K562 (cell line): ENCODE measurements at regions not wholly inside any gene's neighbourhood (a gene's known extent, or its start where the extent isn't known, plus 50 kb on each side); places are given as distances from the start of the nearest gene placed in this dataset.

Experiments
- ATAC-seq: fragments of 200-7000 bp; cut with Tn5 transposase; 3 replicates; pipeline ENCODE4 v1.9.1; 2020; ENCODE audit warnings: moderate library complexity
- BruUV-seq: library from RNA; stranded (reverse); fragments of 400-500 nt; replicated peaks from 2 replicates; lab custom pipeline; 2021; lab: Mats Ljungman, UMichigan
- CTCF ChIA-PET: fragments of 300-600 bp; formaldehyde crosslinking; extraction: SDS; loops from one replicate; lab custom pipeline; 2021; ENCODE audit warnings: low intra/inter-chr PET ratio; lab: Yijun Ruan, JAX
- POLR2A ChIA-PET: fragments of 300-600, 350-650 bp; sonication (Branson Sonifier 250); formaldehyde crosslinking; extraction: SDS; loops from one replicate; lab custom pipeline; 2021; ENCODE audit warnings: antibody characterized with exemption, inconsistent platforms; lab: Yijun Ruan, JAX
- DNase-seq, 4 experiments: peaks; one replicate each; pipeline versions ENCODE4 v3.0.0 to v3.0.0-alpha.2; 2011 to 2018; ENCODE audit warnings: low spot score in 3 of 4, mixed read lengths in 3 of 4; ENCODE audit errors: extremely low read depth in 1 of 4
- FAIRE-seq: peaks from 2 replicates; lab custom pipeline; 2011; peaks lifted over from hg19 to GRCh38; lab: Jason Lieb, UNC
- H2AFZ ChIP-seq: 2 replicates; pipeline ENCODE4 v1.6.0; 2011; ENCODE audit warnings: low read depth, low read length, control low read depth, inconsistent platforms
- H3K27ac ChIP-seq: fragments of 200-600 bp; 3 replicates; pipeline ENCODE4 v1.8.0; 2011; ENCODE audit warnings: low read depth, mild to moderate bottlenecking, control low read depth, inconsistent platforms, low read length, moderate library complexity, mixed read lengths; ENCODE audit errors: extremely low read depth
- H3K27me3 ChIP-seq, 2 experiments: fragments of 300-600 bp in 1 of 2; 2 replicates in 1 of 2; 3 replicates in 1 of 2; pipeline versions ENCODE4 v1.6.0 to v1.8.0; 2011; ENCODE audit warnings: inconsistent platforms in 2 of 2, low read length in 2 of 2, mild to moderate bottlenecking in 1 of 2, mixed read lengths in 1 of 2, moderate library complexity in 1 of 2; ENCODE audit not compliant: control insufficient read depth in 2 of 2, insufficient read depth in 2 of 2
- H3K36me3 ChIP-seq: fragments of 300-600 bp; 3 replicates; pipeline ENCODE4 v1.8.0; 2011; ENCODE audit warnings: mild to moderate bottlenecking, low read length, inconsistent platforms; ENCODE audit not compliant: control insufficient read depth, insufficient read depth
- H3K4me1 ChIP-seq, 2 experiments: fragments of 200-600 bp in 1 of 2; replicated peaks in 1 of 2; 2 replicates in 1 of 2; 3 replicates in 1 of 2; pipeline versions ENCODE4 v1.5.1 to v1.8.0; 2011; ENCODE audit warnings: inconsistent platforms in 2 of 2, low read length in 2 of 2, mild to moderate bottlenecking in 1 of 2, mixed read lengths in 1 of 2, moderate library complexity in 1 of 2; ENCODE audit not compliant: control insufficient read depth in 2 of 2, insufficient read depth in 2 of 2
- H3K4me2 ChIP-seq: 2 replicates; pipeline ENCODE4 v1.6.1; 2011; ENCODE audit warnings: low read length, control low read depth, inconsistent platforms, mixed read lengths; ENCODE audit not compliant: insufficient read depth
- H3K4me3 ChIP-seq: fragments of 200-600 bp; sonication (generic), shearing (Covaris generic); 2 replicates; pipeline ENCODE4 v1.5.1; 2016; ENCODE audit warnings: control low read depth, inconsistent platforms
- H3K79me2 ChIP-seq: fragments of 200-600 bp; 3 replicates; pipeline ENCODE4 v1.8.0; 2011; ENCODE audit warnings: low read length, inconsistent platforms; ENCODE audit not compliant: control insufficient read depth, insufficient read depth
- H3K9ac ChIP-seq, 2 experiments: 2 replicates each; pipeline versions ENCODE4 v1.6.0 to v1.6.1; 2011; ENCODE audit warnings: low read depth in 2 of 2, low read length in 2 of 2, control low read depth in 1 of 2, inconsistent platforms in 1 of 2, mild to moderate bottlenecking in 1 of 2, mixed read lengths in 1 of 2; ENCODE audit not compliant: insufficient read depth in 1 of 2
- H3K9me1 ChIP-seq: one replicate; pipeline ENCODE4 v1.6.0; 2011; ENCODE audit warnings: inconsistent platforms, mild to moderate bottlenecking, low read length, moderate library complexity; ENCODE audit not compliant: control insufficient read depth, insufficient read depth
- H3K9me3 ChIP-seq: replicated peaks from 2 replicates; pipeline ENCODE4 v1.5.1; 2011; ENCODE audit warnings: low read depth, low read length, inconsistent platforms; ENCODE audit not compliant: control insufficient read depth, insufficient read depth
- H4K20me1 ChIP-seq: replicated peaks from 2 replicates; pipeline ENCODE4 v1.6.1; 2011; ENCODE audit warnings: low read length, inconsistent platforms, mixed read lengths; ENCODE audit not compliant: control insufficient read depth, insufficient read depth
- ATF7 ChIP-seq: fragments of 450-650 bp; IDR thresholded peaks from 2 replicates; pipeline ENCODE4 v1.7.1; 2014; ENCODE audit warnings: mild to moderate bottlenecking, moderate library complexity
- CHD4 ChIP-seq: fragments of 200-600 bp; sonication (generic); IDR thresholded peaks from 3 replicates; pipeline ENCODE4 v1.6.1; 2012; ENCODE audit warnings: low read depth, mild to moderate bottlenecking, mixed read lengths, low read length, inconsistent platforms; ENCODE audit not compliant: insufficient read depth, insufficient replicate concordance, poor library complexity, severe bottlenecking
- DDX20 ChIP-seq: fragments of 450-650 bp; IDR thresholded peaks from 2 replicates; pipeline ENCODE4 v1.6.1; 2016; ENCODE audit warnings: missing genetic modification characterization, low read depth, mild to moderate bottlenecking, missing compliant biosample characterization, moderate library complexity
- HDAC6 ChIP-seq: IDR thresholded peaks from 2 replicates; pipeline ENCODE4 v1.6.1; 2012; ENCODE audit warnings: low read depth, mild to moderate bottlenecking, control low read depth, inconsistent platforms, low read length, moderate library complexity
- HMBOX1 ChIP-seq: sonication (generic); IDR thresholded peaks from 2 replicates; pipeline ENCODE4 v1.6.1; 2016
- IRF2 ChIP-seq: sonication (generic); formaldehyde crosslinking; IDR thresholded peaks from 2 replicates; pipeline ENCODE4 v1.8.1; 2022; ENCODE audit warnings: mild to moderate bottlenecking, missing genetic modification reagents
- MTA3 ChIP-seq: fragments of 450-650 bp; formaldehyde crosslinking; IDR thresholded peaks from 2 replicates; pipeline ENCODE4 v1.6.1; 2017; ENCODE audit warnings: mild to moderate bottlenecking, borderline replicate concordance
- PTRF ChIP-seq: fragments of 450-650 bp; IDR thresholded peaks from 2 replicates; pipeline ENCODE4 v1.6.1; 2016; ENCODE audit warnings: mild to moderate bottlenecking, missing genetic modification characterization, missing compliant biosample characterization
- RUNX1 ChIP-seq: sonication (generic); IDR thresholded peaks from 2 replicates; pipeline ENCODE4 v1.6.1; 2016; ENCODE audit warnings: antibody characterized with exemption, low read depth
- TAF15 ChIP-seq: fragments of 200-400 bp; formaldehyde crosslinking; IDR thresholded peaks from 2 replicates; pipeline ENCODE4 v1.6.1; 2017; ENCODE audit warnings: mild to moderate bottlenecking, low read depth, low read length, moderate library complexity
- ZNF121 ChIP-seq: sonication (generic); formaldehyde crosslinking; conservative IDR thresholded peaks from 2 replicates; pipeline ENCODE4 v1.8.0; 2022; ENCODE audit warnings: missing genetic modification reagents
- WGBS: fragments of 100-300 bp; shearing (Covaris generic); methylation state at CpG from one replicate; pipeline ENCODE4 v1.1.6; 2016; ENCODE audit warnings: low coverage, mixed read lengths; ENCODE audit not compliant: insufficient coverage; ENCODE audit errors: missing lambda C conversion rate; 5-methylcytosine and 5-hydroxymethylcytosine counted together
- in situ Hi-C: fragments of 300-500 bp; cut with MboI; formaldehyde crosslinking; loops from 4 replicates; pipeline ENCODE4 v1.15.0; 2018; ENCODE audit warnings: inconsistent platforms, mixed read lengths
- intact Hi-C: fragments of 100-400 bp; cut with micrococcal nuclease; formaldehyde crosslinking; loops from 2 replicates; pipeline ENCODE4 v1.14.2; 2022
- TF ChIP-seq, protein P1 (sequence below): sonication (generic); formaldehyde crosslinking; IDR thresholded peaks from 2 replicates; pipeline ENCODE4 v1.8.0; 2022; ENCODE audit warnings: mild to moderate bottlenecking, low read depth, missing genetic modification reagents
- TF ChIP-seq, protein P2 (sequence below), 2 experiments: IDR thresholded peaks; 2 replicates each; pipeline ENCODE4 v1.6.1; 2012; ENCODE audit warnings: improper control_type of control experiment in 2 of 2, low read depth in 2 of 2, low read length in 2 of 2, borderline replicate concordance in 1 of 2
- TF ChIP-seq, protein P3 (sequence below): fragments of 250-450 bp; sonication (Bioruptor Pico); IDR thresholded peaks from 2 replicates; pipeline ENCODE4 v1.5.0; 2020; ENCODE audit warnings: mild to moderate bottlenecking, borderline replicate concordance
- TF ChIP-seq, protein P4 (sequence below): fragments of 450-650 bp; formaldehyde crosslinking; IDR thresholded peaks from 2 replicates; pipeline ENCODE4 v1.4.0; 2022; ENCODE audit warnings: missing genetic modification characterization

- Histone ChIP-seq H3K79me2 (no peaks in the 10 kb centered on the region), H3K4me1 (no peaks in the 10 kb centered on the region; a peak in 1 of 5 replicates), H3K27ac (no peak overlapping the region), H4K20me1 (no peaks in the 10 kb centered on the region), H2AFZ (no peak overlapping the region), H3K9me1 (no peaks in the 10 kb centered on the region), H3K36me3 (no peaks in the 10 kb centered on the region), H3K9ac (no peak overlapping the region), H3K9me3 (no peaks in the 10 kb centered on the region), H3K27me3 (no peaks in the 10 kb centered on the region), H3K4me2 (no peak overlapping the region), H3K4me3 (no peak overlapping the region)
- ChIA-PET POLR2A (no interaction called here), CTCF (no interaction called here)
- 36% methylated on average over 1 of the region's 1 CpG for WGBS
- BruUV-seq: no TSS peak
- ATAC-seq (no peak), DNase-seq (no peak), FAIRE-seq (no peak)
- in situ Hi-C loops: no loop called here
- no peak for TF ChIP-seq ATF7
- TF ChIP-seq, protein P1, sequence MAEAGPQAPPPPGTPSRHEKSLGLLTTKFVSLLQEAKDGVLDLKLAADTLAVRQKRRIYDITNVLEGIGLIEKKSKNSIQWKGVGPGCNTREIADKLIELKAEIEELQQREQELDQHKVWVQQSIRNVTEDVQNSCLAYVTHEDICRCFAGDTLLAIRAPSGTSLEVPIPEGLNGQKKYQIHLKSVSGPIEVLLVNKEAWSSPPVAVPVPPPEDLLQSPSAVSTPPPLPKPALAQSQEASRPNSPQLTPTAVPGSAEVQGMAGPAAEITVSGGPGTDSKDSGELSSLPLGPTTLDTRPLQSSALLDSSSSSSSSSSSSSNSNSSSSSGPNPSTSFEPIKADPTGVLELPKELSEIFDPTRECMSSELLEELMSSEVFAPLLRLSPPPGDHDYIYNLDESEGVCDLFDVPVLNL (CRISPR knock-in tag): no peak
- no peak for TF ChIP-seq ZNF121 (CRISPR knock-in tag)
- TF ChIP-seq, protein P2, sequence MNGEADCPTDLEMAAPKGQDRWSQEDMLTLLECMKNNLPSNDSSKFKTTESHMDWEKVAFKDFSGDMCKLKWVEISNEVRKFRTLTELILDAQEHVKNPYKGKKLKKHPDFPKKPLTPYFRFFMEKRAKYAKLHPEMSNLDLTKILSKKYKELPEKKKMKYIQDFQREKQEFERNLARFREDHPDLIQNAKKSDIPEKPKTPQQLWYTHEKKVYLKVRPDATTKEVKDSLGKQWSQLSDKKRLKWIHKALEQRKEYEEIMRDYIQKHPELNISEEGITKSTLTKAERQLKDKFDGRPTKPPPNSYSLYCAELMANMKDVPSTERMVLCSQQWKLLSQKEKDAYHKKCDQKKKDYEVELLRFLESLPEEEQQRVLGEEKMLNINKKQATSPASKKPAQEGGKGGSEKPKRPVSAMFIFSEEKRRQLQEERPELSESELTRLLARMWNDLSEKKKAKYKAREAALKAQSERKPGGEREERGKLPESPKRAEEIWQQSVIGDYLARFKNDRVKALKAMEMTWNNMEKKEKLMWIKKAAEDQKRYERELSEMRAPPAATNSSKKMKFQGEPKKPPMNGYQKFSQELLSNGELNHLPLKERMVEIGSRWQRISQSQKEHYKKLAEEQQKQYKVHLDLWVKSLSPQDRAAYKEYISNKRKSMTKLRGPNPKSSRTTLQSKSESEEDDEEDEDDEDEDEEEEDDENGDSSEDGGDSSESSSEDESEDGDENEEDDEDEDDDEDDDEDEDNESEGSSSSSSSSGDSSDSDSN (IDR thresholded peaks at IDR 0.05; ENCODE audit: borderline replicate concordance in 1 of 2, low read depth in 2 of 2, low read length in 2 of 2): no peak
- TF ChIP-seq PTRF (tag): no peak
- TF ChIP-seq DDX20 (tag): no peak
- no peak for TF ChIP-seq IRF2 (CRISPR knock-in tag)
- no peak for TF ChIP-seq HDAC6
- TF ChIP-seq, protein P3, sequence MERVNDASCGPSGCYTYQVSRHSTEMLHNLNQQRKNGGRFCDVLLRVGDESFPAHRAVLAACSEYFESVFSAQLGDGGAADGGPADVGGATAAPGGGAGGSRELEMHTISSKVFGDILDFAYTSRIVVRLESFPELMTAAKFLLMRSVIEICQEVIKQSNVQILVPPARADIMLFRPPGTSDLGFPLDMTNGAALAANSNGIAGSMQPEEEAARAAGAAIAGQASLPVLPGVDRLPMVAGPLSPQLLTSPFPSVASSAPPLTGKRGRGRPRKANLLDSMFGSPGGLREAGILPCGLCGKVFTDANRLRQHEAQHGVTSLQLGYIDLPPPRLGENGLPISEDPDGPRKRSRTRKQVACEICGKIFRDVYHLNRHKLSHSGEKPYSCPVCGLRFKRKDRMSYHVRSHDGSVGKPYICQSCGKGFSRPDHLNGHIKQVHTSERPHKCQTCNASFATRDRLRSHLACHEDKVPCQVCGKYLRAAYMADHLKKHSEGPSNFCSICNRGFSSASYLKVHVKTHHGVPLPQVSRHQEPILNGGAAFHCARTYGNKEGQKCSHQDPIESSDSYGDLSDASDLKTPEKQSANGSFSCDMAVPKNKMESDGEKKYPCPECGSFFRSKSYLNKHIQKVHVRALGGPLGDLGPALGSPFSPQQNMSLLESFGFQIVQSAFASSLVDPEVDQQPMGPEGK: no peak
- no peak for TF ChIP-seq TAF15
- TF ChIP-seq MTA3: no peak
- no peak for TF ChIP-seq CHD4
- TF ChIP-seq, protein P4, sequence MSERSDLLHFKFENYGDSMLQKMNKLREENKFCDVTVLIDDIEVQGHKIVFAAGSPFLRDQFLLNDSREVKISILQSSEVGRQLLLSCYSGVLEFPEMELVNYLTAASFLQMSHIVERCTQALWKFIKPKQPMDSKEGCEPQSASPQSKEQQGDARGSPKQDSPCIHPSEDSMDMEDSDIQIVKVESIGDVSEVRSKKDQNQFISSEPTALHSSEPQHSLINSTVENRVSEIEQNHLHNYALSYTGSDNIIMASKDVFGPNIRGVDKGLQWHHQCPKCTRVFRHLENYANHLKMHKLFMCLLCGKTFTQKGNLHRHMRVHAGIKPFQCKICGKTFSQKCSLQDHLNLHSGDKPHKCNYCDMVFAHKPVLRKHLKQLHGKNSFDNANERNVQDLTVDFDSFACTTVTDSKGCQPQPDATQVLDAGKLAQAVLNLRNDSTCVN (CRISPR knock-in tag): no peak
- TF ChIP-seq HMBOX1: no peak
- TF ChIP-seq RUNX1: no peak
- intact Hi-C loops: no loop called here
Measured at GRCh38 chr5:105565531-105565930, 2002.9 kb upstream of the NUDT12 start.
